Tibial nerve (tissue), 4 donors: ENCODE measurements at regions not wholly inside any gene's neighbourhood (a gene's known extent, or its start where the extent isn't known, plus 50 kb on each side); places are given as distances from the start of the nearest gene placed in this dataset.

Experiments
- CTCF ChIP-seq, 5 experiments: fragments of 200-600 bp in 3 of 5; fragments of 450-650 bp in 2 of 5; sonication (generic) in 3 of 5; IDR thresholded peaks; one replicate each; pipeline ENCODE4 v1.5.1; 2016 to 2019; ENCODE audit warnings: antibody characterized with exemption in 5 of 5, mild to moderate bottlenecking in 3 of 5, moderate library complexity in 2 of 5
- EP300 ChIP-seq, 2 donors: sonication (generic); formaldehyde crosslinking; IDR thresholded peaks; one replicate each; pipeline ENCODE4 v1.6.1; 2017; ENCODE audit warnings: antibody characterized with exemption in 2 of 2, mild to moderate bottlenecking in 1 of 2
- POLR2A ChIP-seq, 2 donors: fragments of 450-650 bp; IDR thresholded peaks; one replicate each; pipeline ENCODE4 v1.6.1; 2017; ENCODE audit warnings: antibody characterized with exemption in 2 of 2, mild to moderate bottlenecking in 2 of 2, moderate library complexity in 2 of 2

- TF ChIP-seq POLR2A (IDR thresholded peaks at IDR 0.05) = no peak
- TF ChIP-seq CTCF (IDR thresholded peaks at IDR 0.05) = no peak
- TF ChIP-seq EP300 (IDR thresholded peaks at IDR 0.05) = no peak
Observed at GRCh38 chr2:147156970-147157369, 687.9 kb upstream of the ACVR2A start.
